Fibroblast of lung (primary cell): ENCODE measurements at regions not wholly inside any gene's neighbourhood (a gene's known extent, or its start where the extent isn't known, plus 50 kb on each side); places are given as distances from the start of the nearest gene placed in this dataset.

Source experiments
- DNase-seq, 2 donors: peaks; one replicate each; pipeline versions ENCODE4 v3.0.0 to v3.0.0-alpha.2; 2010; ENCODE audit warnings: low read depth in 2 of 2
- H2AFZ ChIP-seq: 2 replicates; pipeline ENCODE4 v1.5.1; 2012; ENCODE audit warnings: low read length, control low read depth, inconsistent platforms
- H3K27ac ChIP-seq: 2 replicates; pipeline ENCODE4 v1.5.1; 2011; ENCODE audit warnings: low read length, control low read depth; ENCODE audit not compliant: insufficient read depth
- H3K27me3 ChIP-seq: 2 replicates; pipeline ENCODE4 v1.5.1; 2011; ENCODE audit warnings: mild to moderate bottlenecking, low read length; ENCODE audit not compliant: control insufficient read depth, insufficient read depth
- H3K36me3 ChIP-seq: 2 replicates; pipeline ENCODE4 v1.5.1; 2011; ENCODE audit warnings: low read length; ENCODE audit not compliant: control insufficient read depth, insufficient read depth
- H3K4me1 ChIP-seq: 2 replicates; pipeline ENCODE4 v1.5.1; 2011; ENCODE audit warnings: low read length; ENCODE audit not compliant: control insufficient read depth, insufficient read depth; ENCODE audit errors: extremely low read depth
- H3K4me2 ChIP-seq: 2 replicates; pipeline ENCODE4 v1.5.1; 2011; ENCODE audit warnings: low read length, control low read depth; ENCODE audit not compliant: insufficient read depth; ENCODE audit errors: extremely low read depth
- H3K4me3 ChIP-seq, 4 experiments: fragments of 200-600 bp in 1 of 4; sonication (generic) in 1 of 4; replicated peaks in 1 of 4; 2 replicates each; pipeline ENCODE4 v1.5.1; 2011 to 2016; ENCODE audit warnings: low read length in 4 of 4, low read depth in 3 of 4, mild to moderate bottlenecking in 3 of 4, control low read depth in 2 of 4, inconsistent platforms in 1 of 4, mixed read lengths in 1 of 4; ENCODE audit not compliant: insufficient read depth in 1 of 4; ENCODE audit errors: control extremely low read depth in 1 of 4
- H3K79me2 ChIP-seq: 2 replicates; pipeline ENCODE4 v1.5.1; 2012; ENCODE audit warnings: mild to moderate bottlenecking, low read length, inconsistent platforms; ENCODE audit not compliant: control insufficient read depth, insufficient read depth
- H3K9ac ChIP-seq: 2 replicates; pipeline ENCODE4 v1.5.1; 2011; ENCODE audit warnings: mild to moderate bottlenecking, low read length, control low read depth; ENCODE audit not compliant: insufficient read depth
- H3K9me3 ChIP-seq: 2 replicates; pipeline ENCODE4 v1.5.1; 2012; ENCODE audit warnings: low read depth, low read length; ENCODE audit not compliant: control insufficient read depth, insufficient read depth
- H4K20me1 ChIP-seq: 2 replicates; pipeline ENCODE4 v1.5.1; 2011; ENCODE audit warnings: low read length; ENCODE audit not compliant: control insufficient read depth, insufficient read depth; ENCODE audit errors: extremely low read depth
- EZH2 ChIP-seq: IDR thresholded peaks from 2 replicates; pipeline ENCODE4 v1.5.1; 2012; ENCODE audit warnings: low read length, control low read depth, mild to moderate bottlenecking; ENCODE audit errors: missing control alignments
- TF ChIP-seq, protein P1 (sequence below), 2 donors: IDR thresholded peaks in 1 of 2; conservative IDR thresholded peaks in 1 of 2; 1 replicate in 1 of 2; 2 replicates in 1 of 2; pipeline ENCODE4 v1.5.1; 2011 to 2012; ENCODE audit warnings: low read length in 2 of 2, control low read depth in 1 of 2, inconsistent platforms in 1 of 2, low read depth in 1 of 2, mild to moderate bottlenecking in 1 of 2

DNA sequence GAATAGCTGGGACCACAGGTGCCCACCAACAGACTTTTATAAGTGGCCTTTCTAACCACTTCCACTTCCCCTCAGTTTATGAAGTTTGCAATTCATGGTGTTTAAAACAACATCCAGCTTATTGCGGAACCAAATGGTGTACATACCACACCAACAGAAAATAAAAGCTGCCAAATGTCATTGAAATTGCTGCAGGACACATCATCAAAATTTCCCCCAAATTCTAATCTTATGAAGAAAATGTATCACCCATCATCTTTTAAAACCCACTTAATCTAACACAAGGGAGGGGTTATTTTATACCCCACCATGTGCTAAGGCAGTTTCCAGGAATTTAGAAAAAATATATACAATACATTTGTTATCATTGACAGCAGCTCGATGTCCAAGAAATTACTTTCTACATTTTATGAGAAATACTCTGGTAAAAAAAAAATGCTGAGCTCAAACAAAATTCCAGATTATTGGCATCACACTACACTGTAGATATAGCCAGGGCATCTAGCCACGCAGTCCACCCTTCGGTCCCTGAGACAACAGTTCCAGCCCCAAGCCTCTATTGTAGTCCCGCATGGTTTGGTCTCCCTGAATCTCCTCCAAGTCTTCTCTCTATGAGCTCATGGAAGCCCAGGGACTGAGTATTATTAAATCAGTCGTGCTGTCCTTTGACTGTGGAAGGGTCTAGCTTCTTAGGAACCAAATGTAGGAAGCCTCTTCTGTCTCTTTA is 372.8 kb upstream of the SLC30A5 start:
- Histone ChIP-seq H3K9me3 (no peaks in the 10 kb centered on the region), H3K36me3 (no peaks in the 10 kb centered on the region), H3K27me3 (no peaks in the 10 kb centered on the region), H3K27ac (no peak overlapping the region), H3K4me2 (no peak overlapping the region), H3K4me1 (no peaks in the 10 kb centered on the region), H2AFZ (no peak overlapping the region), H4K20me1 (no peaks in the 10 kb centered on the region), H3K4me3 (no peak overlapping the region), H3K79me2 (no peaks in the 10 kb centered on the region), H3K9ac (no peak overlapping the region)
- no peak for DNase-seq
- TF ChIP-seq, protein P1, sequence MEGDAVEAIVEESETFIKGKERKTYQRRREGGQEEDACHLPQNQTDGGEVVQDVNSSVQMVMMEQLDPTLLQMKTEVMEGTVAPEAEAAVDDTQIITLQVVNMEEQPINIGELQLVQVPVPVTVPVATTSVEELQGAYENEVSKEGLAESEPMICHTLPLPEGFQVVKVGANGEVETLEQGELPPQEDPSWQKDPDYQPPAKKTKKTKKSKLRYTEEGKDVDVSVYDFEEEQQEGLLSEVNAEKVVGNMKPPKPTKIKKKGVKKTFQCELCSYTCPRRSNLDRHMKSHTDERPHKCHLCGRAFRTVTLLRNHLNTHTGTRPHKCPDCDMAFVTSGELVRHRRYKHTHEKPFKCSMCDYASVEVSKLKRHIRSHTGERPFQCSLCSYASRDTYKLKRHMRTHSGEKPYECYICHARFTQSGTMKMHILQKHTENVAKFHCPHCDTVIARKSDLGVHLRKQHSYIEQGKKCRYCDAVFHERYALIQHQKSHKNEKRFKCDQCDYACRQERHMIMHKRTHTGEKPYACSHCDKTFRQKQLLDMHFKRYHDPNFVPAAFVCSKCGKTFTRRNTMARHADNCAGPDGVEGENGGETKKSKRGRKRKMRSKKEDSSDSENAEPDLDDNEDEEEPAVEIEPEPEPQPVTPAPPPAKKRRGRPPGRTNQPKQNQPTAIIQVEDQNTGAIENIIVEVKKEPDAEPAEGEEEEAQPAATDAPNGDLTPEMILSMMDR (conservative IDR thresholded peaks at IDR 0.05 in 1 of 2, IDR thresholded peaks at IDR 0.05 in 1 of 2; ENCODE audit: low read depth in 1 of 2, low read length in 2 of 2) = no peak
- no peak for TF ChIP-seq EZH2

DNA sequence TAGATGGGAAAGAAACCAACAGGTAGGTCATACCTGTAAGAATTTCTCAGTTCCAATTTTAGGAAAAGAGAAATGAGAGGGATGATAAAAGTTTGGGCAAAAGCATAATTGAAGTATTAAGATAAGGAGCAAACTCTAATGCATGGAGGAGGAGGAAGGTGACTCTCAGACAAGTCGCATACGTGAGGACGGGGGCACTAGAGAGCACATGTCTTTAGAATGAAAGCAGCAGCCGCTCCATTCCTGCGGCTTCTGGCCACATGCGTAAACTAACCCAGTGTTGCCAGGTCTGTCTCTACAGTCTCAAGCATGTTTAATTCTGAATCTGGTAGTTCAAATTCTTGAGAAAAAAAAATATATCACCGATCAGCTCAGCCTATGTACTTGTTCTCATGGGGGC is 371.5 kb upstream of the SLC30A5 start:
- H3K4me3 ChIP-seq = no peak overlapping the region
- no peak overlapping the region for H2AFZ ChIP-seq
- no peak overlapping the region for H3K27ac ChIP-seq
- no peak for TF ChIP-seq EZH2
- TF ChIP-seq, protein P1 (conservative IDR thresholded peaks at IDR 0.05 in 1 of 2, IDR thresholded peaks at IDR 0.05 in 1 of 2; ENCODE audit: low read depth in 1 of 2, low read length in 2 of 2) = no peak
- no peaks in the 10 kb centered on the region for H3K27me3 ChIP-seq
- H3K9me3 ChIP-seq = no peaks in the 10 kb centered on the region
- H3K36me3 ChIP-seq = no peaks in the 10 kb centered on the region
- H4K20me1 ChIP-seq = no peaks in the 10 kb centered on the region
- DNase-seq = no peak
- H3K4me1 ChIP-seq = no peaks in the 10 kb centered on the region
- no peak overlapping the region for H3K4me2 ChIP-seq
- H3K9ac ChIP-seq = no peak overlapping the region
- H3K79me2 ChIP-seq = no peaks in the 10 kb centered on the region

DNA sequence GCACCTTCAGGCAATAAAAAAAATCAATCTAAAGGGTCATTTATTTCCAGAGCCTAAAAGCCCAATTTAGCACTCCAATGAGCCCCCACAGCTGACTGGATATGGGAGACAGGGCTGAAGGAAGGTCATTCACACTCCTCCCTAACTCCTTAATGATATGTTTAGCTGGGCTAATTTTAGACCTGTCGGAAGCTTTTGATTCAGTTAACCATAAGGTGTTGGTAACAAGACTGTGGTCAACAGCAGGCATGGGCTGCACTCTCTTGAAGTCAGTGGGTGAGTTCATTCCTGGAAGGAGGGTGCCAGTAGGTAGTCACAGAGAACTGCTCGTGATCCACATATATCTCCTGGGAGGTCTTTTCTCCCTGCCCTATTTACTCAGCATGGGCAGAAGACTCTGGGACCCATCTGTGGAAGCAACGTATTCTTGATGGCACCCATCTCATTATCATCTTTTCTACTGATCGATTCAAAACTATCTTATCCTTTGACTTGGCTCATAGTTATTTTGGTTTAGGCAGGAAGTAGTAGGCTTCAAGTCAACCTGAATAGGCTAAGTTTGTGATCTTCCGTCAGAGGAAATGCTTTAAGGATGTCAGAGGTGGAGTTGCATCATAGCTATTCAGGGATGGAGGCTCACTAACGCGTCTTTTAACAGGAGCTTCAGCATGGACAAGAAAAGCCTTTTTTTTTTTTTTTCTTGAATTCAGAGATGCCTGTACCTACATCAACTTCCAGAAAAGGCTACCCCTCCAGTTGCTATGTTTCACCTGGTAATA is 367.7 kb upstream of the SLC30A5 start:
- DNase-seq = no peak
- Histone ChIP-seq H3K9ac (no peak overlapping the region), H3K4me2 (no peak overlapping the region), H3K27ac (no peak overlapping the region), H2AFZ (no peak overlapping the region), H3K27me3 (no peaks in the 10 kb centered on the region), H3K36me3 (no peaks in the 10 kb centered on the region), H3K4me3 (no peak overlapping the region), H4K20me1 (no peaks in the 10 kb centered on the region), H3K79me2 (no peaks in the 10 kb centered on the region), H3K4me1 (no peaks in the 10 kb centered on the region), H3K9me3 (no peaks in the 10 kb centered on the region)
- TF ChIP-seq, protein P1 (conservative IDR thresholded peaks at IDR 0.05 in 1 of 2, IDR thresholded peaks at IDR 0.05 in 1 of 2; ENCODE audit: low read depth in 1 of 2, low read length in 2 of 2) = no peak
- TF ChIP-seq EZH2 = no peak
